ENCODE measurements at regions not wholly inside any gene's neighbourhood (a gene's known extent, or its start where the extent isn't known, plus 50 kb on each side); places are given as distances from the start of the nearest gene placed in this dataset.

- intact Hi-C loops (cut with micrococcal nuclease; ENCODE audit: unreplicated experiment) (no loop called here), in situ Hi-C loops (cut with MboI) (no loop called here)
- no peak for FAIRE-seq
- Histone ChIP-seq H3K36me3 (ENCODE audit: control insufficient read depth in 2 of 2, insufficient read depth in 2 of 2, low read length in 1 of 2) (no peaks in the 10 kb centered on the region), H3K4me3 (no peak overlapping the region), H2AFZ (ENCODE audit: control insufficient read depth, low read depth, low read length) (no peak overlapping the region), H3K27me3 (replicated peaks in 1 of 2; ENCODE audit: control insufficient read depth in 2 of 2, insufficient read depth in 2 of 2, low read length in 1 of 2) (no peaks in the 10 kb centered on the region), H3K4me1 (ENCODE audit: control insufficient read depth, insufficient read depth, low read length) (no peaks in the 10 kb centered on the region), H3K4me2 (ENCODE audit: control insufficient read depth, insufficient read depth) (no peak overlapping the region), H3K79me2 (ENCODE audit: control insufficient read depth, insufficient read depth, low read length) (no peaks in the 10 kb centered on the region), H3K9ac (ENCODE audit: control insufficient read depth, insufficient read depth, low read length) (no peak overlapping the region), H3K27ac (ENCODE audit: control insufficient read depth, insufficient read depth) (no peak overlapping the region), H3K9me3 (replicated peaks; ENCODE audit: control insufficient read depth, insufficient read depth, low read length) (no peaks in the 10 kb centered on the region; the same call in 2 of the 3 replicates), H4K20me1 (ENCODE audit: control insufficient read depth, insufficient read depth) (no peaks in the 10 kb centered on the region)
- no peak for DNase-seq (ENCODE audit: low read depth, low spot score)
- BruUV-seq (replicated peaks): no TSS peak
- TF ChIP-seq CBX5 (IDR thresholded peaks at IDR 0.05; ENCODE audit: low read depth) (no peak), CREB1 (IDR thresholded peaks at IDR 0.05; ENCODE audit: low read depth) (no peak), RCOR1 (conservative IDR thresholded peaks at IDR 0.05; ENCODE audit: low read depth, low read length) (no peak), CHD1 (IDR thresholded peaks at IDR 0.05; ENCODE audit: low read depth, low read length) (no peak), KAT2A (conservative IDR thresholded peaks at IDR 0.05; ENCODE audit: control insufficient read depth, low read depth, low read length) (no peak), ZNF592 (IDR thresholded peaks at IDR 0.05) (no peak), TARDBP (IDR thresholded peaks at IDR 0.05; ENCODE audit: borderline replicate concordance) (no peak), HDAC6 (IDR thresholded peaks at IDR 0.05; ENCODE audit: unreplicated experiment) (no peak), SMAD1 (IDR thresholded peaks at IDR 0.05; ENCODE audit: low read depth, partially characterized antibody) (no peak), LARP7 (IDR thresholded peaks at IDR 0.05) (no peak), REST (IDR thresholded peaks at IDR 0.05; ENCODE audit: low read depth, low read length) (no peak), POLR2AphosphoS2 (IDR thresholded peaks at IDR 0.05; ENCODE audit: low read depth, low read length) (no peak), RELA (IDR thresholded peaks at IDR 0.05; ENCODE audit: borderline replicate concordance, partially characterized antibody) (no peak), BCL11A (IDR thresholded peaks at IDR 0.05; ENCODE audit: low read depth, low read length) (no peak)
- ChIA-PET CTCF (no interaction called here), RAD21 (ENCODE audit: unreplicated experiment) (no interaction called here), SMC1A (ENCODE audit: uncharacterized antibody, unreplicated experiment) (no interaction called here), POLR2A (no interaction called here)
- no peak for ATAC-seq
- 0% methylated on average over 1 of the region's 1 CpG for WGBS (ENCODE audit: insufficient coverage, insufficient replicate concordance, low lambda C conversion rate, missing lambda C conversion rate)
Observed at GRCh38 chr10:42887734-42888503, 105.3 kb downstream of the BMS1 start.

Data from GM12878 (cell line).